Uterus (tissue), 2 donors: ENCODE measurements at regions not wholly inside any gene's neighbourhood (a gene's known extent, or its start where the extent isn't known, plus 50 kb on each side); places are given as distances from the start of the nearest gene placed in this dataset.

Source experiments
- CTCF ChIP-seq, 4 experiments: fragments of 200-600 bp in 2 of 4; fragments of 450-650 bp in 2 of 4; sonication (generic) in 2 of 4; IDR thresholded peaks; one replicate each; pipeline ENCODE4 v1.5.1; 2016 to 2019; ENCODE audit warnings: antibody characterized with exemption in 4 of 4, mild to moderate bottlenecking in 2 of 4, moderate library complexity in 1 of 4
- POLR2A ChIP-seq, 2 donors: fragments of 450-650 bp; IDR thresholded peaks; one replicate each; pipeline ENCODE4 v1.6.1; 2016; ENCODE audit warnings: antibody characterized with exemption in 2 of 2, mild to moderate bottlenecking in 1 of 2, moderate library complexity in 1 of 2

DNA sequence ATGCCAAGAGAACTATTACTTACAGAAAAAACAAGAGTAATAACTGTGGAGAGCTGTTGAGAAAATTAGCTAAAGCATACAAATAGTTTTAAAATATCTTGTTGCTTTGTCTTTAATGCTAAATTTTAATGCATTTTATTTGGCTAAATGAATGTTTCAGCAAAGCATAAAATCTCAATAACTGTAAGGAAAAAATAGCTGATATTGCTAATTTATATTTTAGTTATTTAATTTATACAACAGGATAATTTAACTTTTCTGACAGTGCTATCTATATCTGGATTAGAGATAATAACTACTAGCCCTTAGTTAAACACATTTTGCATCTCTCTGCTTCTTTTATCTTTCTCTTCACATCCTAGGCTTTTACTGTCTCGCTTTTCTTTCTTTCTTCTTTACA lies 1014.9 kb upstream of the COX7C start:
- TF ChIP-seq CTCF (IDR thresholded peaks at IDR 0.05) (no peak), POLR2A (IDR thresholded peaks at IDR 0.05) (no peak)
